Keratinocyte (primary cell): ENCODE measurements at regions not wholly inside any gene's neighbourhood (a gene's known extent, or its start where the extent isn't known, plus 50 kb on each side); places are given as distances from the start of the nearest gene placed in this dataset.

Experiments used
- DNase-seq: peaks from one replicate; pipeline ENCODE4 v3.0.0-alpha.2; 2011; ENCODE audit warnings: low read depth, missing footprints, low spot score
- FAIRE-seq: peaks from 2 replicates; lab custom pipeline; 2011; peaks lifted over from hg19 to GRCh38; lab: Jason Lieb, UNC
- H2AFZ ChIP-seq: 2 replicates; pipeline ENCODE4 v1.6.0; 2012; ENCODE audit warnings: low read length, control low read depth, inconsistent platforms; ENCODE audit not compliant: control insufficient read depth
- H3K27ac ChIP-seq: 2 replicates; pipeline ENCODE4 v1.5.1; 2011; ENCODE audit warnings: low read length; ENCODE audit not compliant: control insufficient read depth, insufficient read depth
- H3K27me3 ChIP-seq: 3 replicates; pipeline ENCODE4 v1.6.0; 2011; ENCODE audit warnings: low read length; ENCODE audit not compliant: control insufficient read depth, insufficient read depth; ENCODE audit errors: extremely low read depth
- H3K36me3 ChIP-seq, 2 experiments: 2 replicates in 1 of 2; 3 replicates in 1 of 2; pipeline ENCODE4 v1.5.1; 2011; ENCODE audit warnings: low read length in 2 of 2, mild to moderate bottlenecking in 1 of 2; ENCODE audit not compliant: control insufficient read depth in 2 of 2, insufficient read depth in 2 of 2; ENCODE audit errors: extremely low read depth in 1 of 2
- H3K4me1 ChIP-seq: 3 replicates; pipeline ENCODE4 v1.5.1; 2011; ENCODE audit warnings: low read length; ENCODE audit not compliant: control insufficient read depth, insufficient read depth; ENCODE audit errors: extremely low read depth
- H3K4me2 ChIP-seq: 3 replicates; pipeline ENCODE4 v1.6.0; 2011; ENCODE audit warnings: low read depth, low read length; ENCODE audit not compliant: control insufficient read depth, insufficient read depth; ENCODE audit errors: extremely low read depth
- H3K4me3 ChIP-seq, 3 experiments: fragments of 200-600 bp in 1 of 3; sonication (generic) in 1 of 3; 2 replicates in 2 of 3; 3 replicates in 1 of 3; pipeline ENCODE4 v1.5.1; 2011 to 2016; ENCODE audit warnings: low read length in 3 of 3, mild to moderate bottlenecking in 3 of 3, control low read depth in 2 of 3, inconsistent platforms in 1 of 3, low read depth in 1 of 3, mixed read lengths in 1 of 3, mixed run types in 1 of 3, moderate library complexity in 1 of 3; ENCODE audit not compliant: control insufficient read depth in 2 of 3, insufficient read depth in 2 of 3; ENCODE audit errors: extremely low read depth in 1 of 3
- H3K79me2 ChIP-seq: 2 replicates; pipeline ENCODE4 v1.6.0; 2012; ENCODE audit warnings: low read length; ENCODE audit not compliant: control insufficient read depth, insufficient read depth
- H3K9ac ChIP-seq: 3 replicates; pipeline ENCODE4 v1.6.0; 2011; ENCODE audit warnings: low read length; ENCODE audit not compliant: control insufficient read depth, insufficient read depth; ENCODE audit errors: extremely low read depth
- H3K9me1 ChIP-seq: 3 replicates; pipeline ENCODE4 v1.6.0; 2011; ENCODE audit warnings: low read length; ENCODE audit not compliant: control insufficient read depth, insufficient read depth; ENCODE audit errors: extremely low read depth
- H3K9me3 ChIP-seq: 2 replicates; pipeline ENCODE4 v1.5.1; 2012; ENCODE audit warnings: low read depth, low read length; ENCODE audit not compliant: control insufficient read depth
- H4K20me1 ChIP-seq: 3 replicates; pipeline ENCODE4 v1.6.0; 2011; ENCODE audit warnings: low read length; ENCODE audit not compliant: control insufficient read depth, insufficient read depth; ENCODE audit errors: extremely low read depth
- CTCF ChIP-seq, 3 experiments: IDR thresholded peaks in 1 of 3; conservative IDR thresholded peaks in 1 of 3; optimal IDR thresholded peaks in 1 of 3; 2 replicates in 2 of 3; 3 replicates in 1 of 3; pipeline versions ENCODE3 to v1.5.1; 2011; ENCODE audit warnings: low read length in 3 of 3, mild to moderate bottlenecking in 3 of 3, moderate library complexity in 2 of 3, control low read depth in 1 of 3, inconsistent platforms in 1 of 3; ENCODE audit not compliant: insufficient read depth in 2 of 3; ENCODE audit errors: extremely low read depth in 1 of 3
- EZH2 ChIP-seq: IDR thresholded peaks from one replicate; pipeline ENCODE4 v1.6.1; 2012; ENCODE audit warnings: inconsistent platforms, mild to moderate bottlenecking, low read length, moderate library complexity
- dilution Hi-C: fragments of 300-500 bp; cut with MboI; formaldehyde crosslinking; loops from one replicate; pipeline ENCODE4 v1.7.0; 2020; ENCODE audit warnings: low sequenced_read_pairs; ENCODE audit not compliant: extremely low pct_ligation_motif_present

- H3K9me3 ChIP-seq, result no peaks in the 10 kb centered on the region
- no peaks in the 10 kb centered on the region for H4K20me1 ChIP-seq
- no peak overlapping the region for H3K4me3 ChIP-seq
- dilution Hi-C loops, result no loop called here
- no peaks in the 10 kb centered on the region for H3K4me1 ChIP-seq
- no peak for DNase-seq
- H3K9me1 ChIP-seq, result no peaks in the 10 kb centered on the region
- no peak overlapping the region for H3K27ac ChIP-seq
- no peaks in the 10 kb centered on the region for H3K79me2 ChIP-seq
- H3K9ac ChIP-seq, result no peak overlapping the region
- H2AFZ ChIP-seq, result no peak overlapping the region
- no peak for FAIRE-seq
- TF ChIP-seq CTCF (optimal IDR thresholded peaks at IDR 0.05 in 1 of 3, IDR thresholded peaks at IDR 0.05 in 1 of 3, conservative IDR thresholded peaks at IDR 0.05 in 1 of 3; ENCODE audit: extremely low read depth in 1 of 3, insufficient read depth in 2 of 3, low read length in 3 of 3), result no peak
- no peak for TF ChIP-seq EZH2
- no peak overlapping the region for H3K4me2 ChIP-seq
- no peaks in the 10 kb centered on the region for H3K27me3 ChIP-seq
- no peaks in the 10 kb centered on the region for H3K36me3 ChIP-seq
Observed at GRCh38 chr5:23412515-23412914, 94.9 kb upstream of the PRDM9 start.

GRCh38 chr5:23411994-23412393, 95.4 kb upstream of the PRDM9 start:
- H3K36me3 ChIP-seq, result no peaks in the 10 kb centered on the region
- no peaks in the 10 kb centered on the region for H4K20me1 ChIP-seq
- no peaks in the 10 kb centered on the region for H3K79me2 ChIP-seq
- H3K9me1 ChIP-seq, result no peaks in the 10 kb centered on the region
- H3K27me3 ChIP-seq, result no peaks in the 10 kb centered on the region
- H3K9ac ChIP-seq, result no peak overlapping the region
- FAIRE-seq, result no peak
- H3K4me3 ChIP-seq, result no peak overlapping the region
- dilution Hi-C loops, result no loop called here
- no peaks in the 10 kb centered on the region for H3K9me3 ChIP-seq
- DNase-seq, result no peak
- TF ChIP-seq EZH2 (no peak), CTCF (optimal IDR thresholded peaks at IDR 0.05 in 1 of 3, IDR thresholded peaks at IDR 0.05 in 1 of 3, conservative IDR thresholded peaks at IDR 0.05 in 1 of 3; ENCODE audit: extremely low read depth in 1 of 3, insufficient read depth in 2 of 3, low read length in 3 of 3) (no peak)
- H3K27ac ChIP-seq, result no peak overlapping the region
- H2AFZ ChIP-seq, result no peak overlapping the region
- no peaks in the 10 kb centered on the region for H3K4me1 ChIP-seq
- no peak overlapping the region for H3K4me2 ChIP-seq
